SH-SY5Y (cell line): ENCODE measurements at regions not wholly inside any gene's neighbourhood (a gene's known extent, or its start where the extent isn't known, plus 50 kb on each side); places are given as distances from the start of the nearest gene placed in this dataset.

Source experiments
- GATA2 ChIP-seq: IDR thresholded peaks from 2 replicates; pipeline ENCODE4 v1.6.1; 2011; ENCODE audit warnings: mild to moderate bottlenecking, low read depth, low read length
- GATA3 ChIP-seq: IDR thresholded peaks from 2 replicates; pipeline ENCODE4 v1.6.1; 2011; ENCODE audit warnings: low read depth, mild to moderate bottlenecking, low read length, moderate library complexity

DNA sequence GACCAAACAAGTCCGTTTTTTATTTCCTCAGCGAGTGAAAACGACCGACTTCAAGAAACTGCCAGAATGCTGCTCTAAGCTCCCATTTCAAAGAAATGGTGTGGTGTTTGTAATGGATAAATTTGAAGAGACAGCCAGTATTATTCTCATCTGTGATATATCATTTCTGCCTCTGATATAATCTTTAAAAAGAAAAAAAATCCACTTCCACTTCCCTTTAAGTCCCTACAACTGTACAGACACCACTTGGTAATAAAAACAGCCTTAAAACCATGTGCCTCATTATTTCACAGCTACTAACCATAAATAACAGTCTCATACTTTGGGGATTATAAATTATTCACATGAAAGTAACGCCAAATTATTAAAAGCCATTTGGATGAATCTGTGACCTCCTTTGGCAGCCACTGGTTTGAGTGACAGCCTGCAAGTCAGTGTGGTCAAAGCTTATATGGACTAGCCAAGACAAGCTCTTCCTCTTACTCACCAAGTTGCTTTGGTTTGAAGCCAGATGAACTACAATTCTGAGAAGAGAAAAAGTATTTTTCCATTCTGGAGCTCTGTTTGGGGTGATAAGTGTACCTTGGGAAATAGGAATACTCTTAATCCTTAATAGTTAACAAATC is 168.0 kb downstream of the SHOX2 start:
- no peak for TF ChIP-seq GATA3
- no peak for TF ChIP-seq GATA2

DNA sequence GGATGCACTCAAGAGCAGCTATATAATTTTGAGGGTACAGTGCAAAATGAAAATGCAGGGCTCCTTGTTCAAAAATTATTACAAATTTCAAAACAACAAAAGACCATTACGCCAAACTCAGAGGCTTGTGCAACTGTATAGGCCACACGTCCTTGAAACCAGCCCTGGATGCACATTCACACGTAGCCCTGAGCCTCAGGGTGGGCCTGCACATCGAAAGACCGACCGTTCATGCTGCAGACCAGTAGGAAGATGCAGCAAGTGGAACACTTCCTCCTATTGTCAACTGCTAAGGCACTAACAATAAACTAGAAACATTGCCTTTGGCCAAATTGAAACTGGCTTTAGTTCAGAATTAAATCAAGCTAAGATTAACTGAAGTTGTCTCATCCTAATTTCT is 174.7 kb downstream of the SHOX2 start:
- no peak for TF ChIP-seq GATA3
- TF ChIP-seq GATA2: no peak

DNA sequence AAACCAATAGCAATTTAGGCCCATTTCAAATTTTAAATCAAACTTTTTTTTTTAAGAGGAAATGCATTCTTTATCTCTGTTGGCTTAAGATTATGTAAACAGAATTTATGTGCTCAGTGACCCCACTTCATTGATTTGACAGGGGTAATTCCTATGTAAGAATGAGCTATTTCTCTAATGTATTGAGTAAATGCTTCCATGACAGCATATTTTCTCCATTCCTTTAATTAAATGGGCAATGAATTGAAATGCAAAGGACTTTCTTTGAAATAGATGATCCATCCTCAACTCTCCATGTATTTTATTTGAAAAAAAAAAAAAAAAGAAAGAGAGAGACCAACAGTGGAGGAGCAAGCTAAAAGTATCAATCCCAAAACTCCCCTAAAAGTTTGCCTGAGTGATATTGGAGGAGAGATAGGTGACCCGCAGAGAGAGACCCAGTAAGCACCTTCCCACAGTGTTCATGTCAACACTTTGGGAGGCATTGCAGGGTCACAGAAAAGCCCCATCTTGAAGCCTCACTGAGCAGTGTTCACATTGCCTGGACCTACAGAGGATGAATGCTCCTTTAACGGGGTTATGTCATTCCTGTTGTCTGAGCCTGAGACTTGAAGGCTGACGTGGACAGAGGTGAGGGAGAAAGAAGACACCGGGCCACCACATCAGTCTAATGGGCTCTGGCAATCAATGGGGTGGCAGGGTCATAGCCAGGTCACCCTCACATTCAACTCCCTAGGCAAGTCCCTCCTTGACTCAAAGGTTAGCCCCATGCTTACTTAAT is 176.0 kb downstream of the SHOX2 start:
- TF ChIP-seq GATA3: no peak
- TF ChIP-seq GATA2: no peak

DNA sequence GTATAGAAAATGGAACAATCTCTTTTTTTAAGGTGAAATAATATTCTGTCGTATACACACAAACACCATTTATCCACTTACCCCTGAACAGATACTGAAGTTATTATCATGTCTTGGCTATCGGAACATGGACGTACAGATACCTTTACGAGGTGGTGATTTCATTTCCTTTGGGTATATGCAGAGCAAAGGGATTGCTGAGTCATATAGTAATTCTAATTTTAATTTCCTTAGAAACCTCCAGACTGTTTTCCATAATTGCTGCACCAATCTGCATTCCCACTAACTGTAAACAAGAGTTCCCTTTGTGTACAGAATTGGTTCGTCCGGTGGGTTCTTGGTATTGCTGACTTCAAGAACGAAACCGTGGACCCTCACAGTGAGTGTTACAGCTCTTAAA is 179.4 kb downstream of the SHOX2 start:
- TF ChIP-seq GATA2 (no peak), GATA3 (no peak)

DNA sequence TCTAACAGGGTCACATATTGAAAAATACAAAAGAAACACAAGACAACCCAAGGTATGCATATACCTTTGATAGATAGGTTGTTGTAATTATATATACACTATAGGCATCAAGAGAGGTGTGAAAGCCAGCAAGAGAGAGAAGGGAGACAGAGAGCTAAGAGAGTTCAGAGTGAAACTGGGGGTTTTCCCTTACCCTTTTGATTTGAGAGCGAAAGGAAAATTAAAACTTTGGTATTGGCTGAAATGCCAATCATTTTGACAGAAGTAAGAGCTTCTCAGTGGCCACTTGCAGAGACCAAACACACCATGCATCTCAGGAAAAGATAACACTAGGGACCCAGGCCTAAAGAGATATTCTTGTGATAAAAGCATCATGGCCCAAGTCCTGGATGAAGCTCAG is 183.6 kb downstream of the SHOX2 start:
- TF ChIP-seq GATA2: no peak
- no peak for TF ChIP-seq GATA3

DNA sequence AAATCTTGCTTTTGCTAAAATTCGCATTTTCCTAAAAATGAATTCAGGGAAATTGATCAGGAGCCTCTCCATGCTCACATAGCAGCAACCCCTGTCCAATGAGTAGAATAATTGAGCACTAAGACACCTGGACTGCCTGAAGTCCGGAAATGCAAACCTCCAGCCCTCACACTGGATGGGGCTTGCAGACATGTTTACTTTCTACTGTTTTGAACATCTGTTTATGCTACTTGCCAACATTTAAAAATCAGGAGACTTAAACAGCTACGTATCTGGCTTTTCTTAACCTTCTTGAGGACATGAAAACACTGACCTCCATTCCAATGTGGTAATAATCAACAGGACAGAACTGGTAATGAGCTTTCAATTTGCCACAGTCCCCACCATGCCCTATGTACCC is 184.4 kb downstream of the SHOX2 start:
- no peak for TF ChIP-seq GATA3
- no peak for TF ChIP-seq GATA2

DNA sequence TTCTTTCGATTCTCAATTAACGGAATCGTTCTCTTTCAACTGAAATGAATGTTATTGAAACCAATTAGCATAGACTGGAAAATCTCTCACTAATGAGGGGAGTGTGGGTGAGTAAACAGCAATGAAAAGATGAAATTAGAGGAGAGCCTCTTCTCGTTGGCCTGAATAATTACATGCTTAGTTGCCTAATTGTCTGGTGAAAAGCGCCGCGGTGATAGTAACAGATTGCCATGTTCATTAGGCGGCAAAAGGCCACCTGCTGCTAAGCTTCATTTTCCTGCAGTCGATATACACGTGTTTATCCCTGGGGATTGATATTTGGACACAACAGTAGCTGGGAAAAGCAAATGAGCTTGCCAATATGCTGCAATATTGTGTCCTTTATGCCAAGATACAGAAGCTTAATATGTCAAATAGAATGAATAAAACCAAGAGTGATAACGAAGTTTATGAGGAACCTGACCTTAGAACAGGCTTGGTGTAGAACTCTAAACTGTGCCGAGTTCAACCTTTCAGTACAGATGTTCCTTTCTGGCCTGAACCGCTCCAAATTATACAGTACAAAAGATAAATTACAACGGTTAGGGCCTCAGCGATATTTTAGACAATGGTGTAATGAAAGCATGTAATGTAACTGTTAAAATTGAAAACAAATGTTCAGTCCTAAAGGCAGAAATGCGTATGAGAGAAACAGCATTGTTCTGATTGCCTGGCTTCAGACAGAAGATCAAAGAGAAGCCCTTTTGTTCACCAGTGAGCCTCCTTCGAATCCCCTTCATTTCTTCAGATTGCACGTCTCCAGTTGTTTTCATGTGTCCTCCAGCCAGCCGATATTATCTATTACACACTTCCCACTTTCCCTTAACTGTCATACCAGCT is 185.2 kb downstream of the SHOX2 start:
- TF ChIP-seq GATA2: no peak
- TF ChIP-seq GATA3: no peak

DNA sequence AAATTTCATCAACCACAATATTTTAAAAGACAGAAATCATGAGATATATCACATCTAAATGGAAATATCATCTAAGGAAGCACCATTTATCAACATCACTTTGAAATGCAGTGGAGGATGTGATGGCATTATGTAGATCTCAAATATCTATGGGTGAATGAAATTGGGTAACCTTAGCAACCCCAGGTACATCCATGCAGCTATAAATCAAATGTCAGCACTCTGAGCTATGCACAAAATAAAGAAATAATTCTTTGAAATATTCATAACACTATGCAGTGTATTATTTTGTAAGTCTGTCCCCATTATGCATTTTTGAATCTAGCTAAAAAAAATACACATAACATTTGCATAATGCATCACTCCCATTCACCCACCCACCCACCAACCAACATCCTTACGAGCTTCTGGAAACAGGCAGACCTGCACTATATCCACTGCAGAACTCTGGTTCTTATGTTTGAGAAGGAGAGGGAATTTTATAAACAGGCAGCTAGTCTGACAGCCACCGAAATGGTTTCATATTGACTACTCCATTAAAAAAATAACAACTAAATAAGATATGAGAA is 186.8 kb downstream of the SHOX2 start:
- TF ChIP-seq GATA2 (no peak), GATA3 (no peak)

DNA sequence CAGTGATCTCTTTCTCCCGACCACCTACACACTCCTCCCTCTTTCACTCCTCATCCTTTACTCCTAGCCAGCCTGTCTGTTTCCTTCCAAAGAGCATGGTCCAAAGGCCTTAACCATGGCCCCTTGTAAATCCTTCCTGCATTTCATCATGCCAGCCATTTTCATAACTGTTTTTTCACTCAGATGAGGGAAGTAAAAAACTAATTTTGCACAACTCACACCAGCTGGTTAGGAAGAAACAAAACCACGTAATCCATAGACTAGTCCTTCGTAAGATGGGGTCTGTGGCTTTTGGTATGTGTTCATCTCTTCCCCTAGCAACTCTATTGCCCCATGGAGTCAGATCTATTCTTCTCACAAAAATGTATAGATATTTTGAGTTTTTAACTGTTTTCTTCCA is 187.8 kb downstream of the SHOX2 start:
- no peak for TF ChIP-seq GATA3
- no peak for TF ChIP-seq GATA2

DNA sequence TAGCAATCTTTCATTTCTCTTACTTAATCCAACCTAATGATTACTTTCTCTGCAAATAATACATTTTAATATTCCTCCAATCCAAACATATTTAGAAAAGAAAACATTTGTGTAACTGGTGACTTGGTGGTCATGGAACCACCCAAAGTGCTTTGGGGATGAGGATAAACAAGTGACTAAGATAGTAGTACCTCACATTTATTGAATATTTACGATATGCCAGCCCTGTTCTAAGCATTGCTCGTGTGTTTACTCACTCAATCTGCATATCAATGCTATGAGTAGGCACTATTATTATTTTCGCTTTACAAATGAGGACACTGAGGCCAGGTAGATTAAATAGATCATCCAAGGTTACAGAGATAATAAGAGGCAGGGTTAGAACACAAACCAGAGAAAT is 189.5 kb downstream of the SHOX2 start:
- TF ChIP-seq GATA3: no peak
- no peak for TF ChIP-seq GATA2

DNA sequence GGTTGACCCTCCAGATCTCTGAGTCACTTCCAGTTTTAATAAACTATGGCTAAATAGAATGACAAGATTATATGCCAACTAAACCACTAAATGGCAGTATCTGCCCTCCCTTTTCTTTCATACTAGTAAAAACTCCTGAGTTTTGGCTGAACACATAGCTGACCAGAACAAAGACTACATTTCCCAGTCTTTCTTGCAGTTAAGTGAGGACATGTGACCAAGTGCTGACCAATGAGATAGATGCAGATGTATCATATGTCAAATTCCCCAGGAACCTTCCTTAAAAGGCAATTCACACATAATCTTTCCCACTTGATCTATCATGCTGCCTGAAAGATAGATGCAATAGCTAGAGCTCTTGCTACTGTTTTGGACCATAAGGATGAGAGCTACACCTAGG is 191.3 kb downstream of the SHOX2 start:
- no peak for TF ChIP-seq GATA2
- no peak for TF ChIP-seq GATA3

DNA sequence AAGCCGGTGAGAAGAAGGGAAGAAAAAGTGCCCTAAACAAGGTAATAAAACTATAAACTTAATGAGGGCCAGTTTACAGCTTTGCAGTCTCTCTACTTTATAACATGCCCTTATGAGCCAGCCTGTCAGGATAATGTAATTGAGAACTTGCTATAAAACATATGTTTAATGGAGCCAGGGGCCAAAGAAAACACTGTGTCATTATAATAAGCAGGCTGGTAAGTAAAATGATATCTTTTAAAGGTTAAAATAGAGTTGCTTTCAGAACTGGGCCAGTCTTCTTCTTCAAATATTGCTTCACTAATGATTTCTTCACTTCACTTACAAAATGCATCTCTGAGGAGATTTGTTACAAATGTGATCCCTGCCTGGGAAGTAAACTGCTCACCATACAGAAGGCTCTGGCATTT is 192.5 kb downstream of the SHOX2 start:
- TF ChIP-seq GATA3: no peak
- TF ChIP-seq GATA2: no peak

DNA sequence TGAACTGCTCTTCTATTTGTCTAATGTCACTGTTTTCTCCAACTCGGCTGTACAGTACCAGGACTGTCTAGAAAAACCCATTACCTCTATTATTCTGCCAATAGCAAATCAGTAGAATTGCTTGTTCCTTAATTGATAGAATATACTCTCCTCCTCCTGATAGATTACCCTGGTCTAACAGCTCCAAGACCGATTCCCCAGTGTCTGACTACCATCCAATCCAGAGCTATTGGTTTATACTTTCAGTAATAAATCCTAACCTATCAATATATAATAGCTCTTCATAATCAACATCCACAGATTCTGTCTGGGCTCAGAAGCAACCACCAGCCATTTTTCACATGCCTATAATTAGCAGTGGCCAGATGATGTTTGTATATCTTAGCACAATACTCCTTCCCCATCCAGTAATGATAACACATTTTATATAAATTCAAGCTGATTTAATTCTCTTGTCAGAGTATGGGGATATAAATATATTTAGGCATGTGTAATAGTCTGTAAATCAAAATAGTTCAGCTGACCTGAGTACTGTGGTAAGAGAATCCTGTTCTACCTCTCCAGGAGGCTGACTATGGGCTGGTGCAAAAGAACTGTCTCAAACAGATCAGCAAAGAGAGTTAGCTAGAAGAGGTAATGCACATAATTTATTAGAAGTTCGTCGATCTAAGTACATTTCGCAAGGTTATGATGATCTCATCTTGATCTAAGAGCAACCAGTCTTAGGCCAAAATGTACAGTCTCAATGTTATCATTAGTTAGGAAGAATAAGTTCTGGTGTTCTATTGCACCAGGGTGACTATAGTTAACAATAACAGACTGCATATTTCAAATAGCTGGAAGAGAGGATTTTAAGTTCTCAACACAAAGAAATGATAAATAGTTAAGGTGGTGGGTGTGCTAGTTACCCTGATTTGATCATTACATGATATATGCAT is 193.4 kb downstream of the SHOX2 start:
- TF ChIP-seq GATA3: no peak

DNA sequence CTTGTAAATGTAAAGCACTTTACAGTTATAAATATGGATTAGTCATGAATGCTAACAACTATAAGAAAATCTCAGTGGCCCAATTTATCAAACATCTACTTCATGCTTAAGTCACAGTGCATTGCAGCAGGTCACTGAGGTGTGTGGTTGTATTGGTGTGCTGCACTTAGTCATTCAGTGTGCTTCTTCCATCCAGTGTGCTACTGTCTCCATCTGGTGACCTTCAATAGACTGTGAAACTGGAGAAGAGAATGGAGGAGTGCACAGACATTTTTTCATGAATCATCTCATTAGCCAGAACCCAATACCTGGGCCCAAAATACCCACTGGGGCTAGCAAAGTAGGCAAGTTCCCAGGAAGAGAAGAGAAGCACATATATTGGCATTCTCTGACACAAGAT is 199.6 kb downstream of the SHOX2 start:
- TF ChIP-seq GATA3: no peak
- TF ChIP-seq GATA2: no peak
